Glomerular endothelial cell (primary cell): ENCODE measurements at regions not wholly inside any gene's neighbourhood (a gene's known extent, or its start where the extent isn't known, plus 50 kb on each side); places are given as distances from the start of the nearest gene placed in this dataset.
A peak's percentile ranks its signal among the peaks of the same experiment; 100 is the strongest.

Experiments used
- DNase-seq: peaks from one replicate; pipeline ENCODE4 v3.0.0-alpha.2; 2011; ENCODE audit warnings: low read depth, low spot score; ENCODE audit errors: extremely low read depth

DNA sequence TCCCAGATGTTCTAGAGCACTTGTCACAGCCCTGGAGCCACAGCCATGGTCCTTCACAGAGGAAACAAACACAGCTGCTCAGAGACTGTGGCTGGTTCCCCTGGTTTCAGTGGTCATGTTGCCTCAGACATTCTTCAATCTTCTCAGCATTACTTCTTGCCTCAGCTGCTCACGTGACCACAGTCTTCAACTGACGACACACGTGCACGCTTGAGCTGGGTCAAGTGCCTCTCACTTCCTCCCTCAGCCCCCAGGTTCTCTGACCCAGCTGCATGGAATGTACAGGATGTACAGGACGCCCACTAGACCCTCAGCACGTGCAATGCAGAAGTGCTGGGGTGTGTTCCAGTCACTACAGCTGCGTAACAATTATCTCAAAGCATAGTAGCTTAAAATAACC, 159.8 kb upstream of the GGTLC1 start:
- DNase-seq = no peak

DNA sequence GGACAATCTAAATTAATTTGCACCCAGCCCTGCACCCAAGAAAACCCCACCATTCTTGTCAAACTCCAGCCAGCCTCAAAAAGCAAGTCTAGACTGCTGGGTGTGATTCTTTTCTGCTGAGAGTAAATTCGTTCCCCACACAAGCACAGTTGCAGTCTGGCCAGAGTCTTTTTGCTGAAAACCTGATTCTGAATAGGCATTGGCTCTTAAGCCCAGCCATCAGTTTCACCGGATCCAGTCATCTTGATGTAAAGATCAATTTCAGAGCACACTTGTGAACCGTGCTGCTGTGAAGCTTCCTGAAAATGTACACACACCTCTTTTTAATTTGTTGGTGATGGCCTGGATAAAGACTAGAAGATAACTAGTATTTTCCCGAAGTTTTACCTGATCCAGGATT, 159.4 kb upstream of the GGTLC1 start:
- DNase-seq = no peak

DNA sequence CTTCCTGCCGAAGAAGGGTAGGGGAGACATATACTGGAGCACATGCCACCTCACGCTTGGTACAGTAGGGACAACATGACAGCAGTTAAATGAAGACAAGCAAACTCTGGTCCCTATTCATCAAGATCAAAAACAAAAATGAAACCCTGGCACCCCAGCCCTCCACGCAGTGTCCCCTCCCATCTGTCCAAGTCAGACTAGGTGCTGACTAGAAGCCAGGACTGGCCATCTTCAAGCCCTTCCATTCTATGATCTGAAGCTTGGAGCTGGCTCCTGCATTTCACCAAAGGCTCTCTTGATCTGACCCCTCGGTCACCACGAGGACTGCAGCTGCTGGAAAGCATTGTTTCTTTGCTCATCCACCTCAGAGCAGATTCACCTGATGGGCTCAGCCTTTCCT, 158.9 kb upstream of the GGTLC1 start:
- no peak for DNase-seq

DNA sequence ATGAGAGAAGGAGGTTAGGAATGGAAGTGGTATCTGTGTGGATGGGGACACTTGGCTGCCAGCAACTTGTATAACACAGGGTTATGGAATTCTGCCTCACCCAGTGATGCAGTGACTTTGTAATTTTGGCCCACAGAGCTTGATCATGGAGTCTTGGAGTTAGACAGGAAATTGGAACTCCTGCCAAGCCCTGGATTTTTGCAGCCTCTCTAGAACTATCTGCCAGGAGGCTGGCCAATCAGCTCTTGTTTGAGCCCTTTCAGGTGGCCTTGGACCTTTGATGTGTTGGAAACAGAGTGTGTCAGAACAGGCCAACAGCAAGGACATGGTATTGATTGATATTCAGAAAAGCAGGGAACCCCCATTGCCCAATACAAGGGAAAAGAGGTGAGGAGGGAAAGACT, 157.7 kb upstream of the GGTLC1 start:
- DNase-seq = no peak

DNA sequence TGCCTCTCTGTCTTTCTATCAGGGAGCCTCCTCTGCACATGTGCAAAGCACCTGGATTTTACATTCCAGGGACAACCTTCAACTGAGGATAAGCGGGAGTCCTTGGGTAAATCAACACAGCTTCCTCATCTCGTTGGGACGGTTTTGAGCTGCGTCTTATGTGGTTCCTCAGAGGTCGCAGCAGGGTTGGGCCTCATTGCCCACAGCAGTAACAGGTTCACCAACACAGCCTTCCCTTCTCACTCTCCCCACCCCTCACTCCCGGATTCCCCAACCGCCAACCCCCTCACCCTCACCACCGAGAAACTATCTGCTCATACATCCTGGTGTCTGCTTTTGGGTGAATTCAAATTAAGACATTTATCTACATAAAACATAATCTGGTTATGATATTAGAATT, 155.8 kb upstream of the GGTLC1 start:
- no peak for DNase-seq

DNA sequence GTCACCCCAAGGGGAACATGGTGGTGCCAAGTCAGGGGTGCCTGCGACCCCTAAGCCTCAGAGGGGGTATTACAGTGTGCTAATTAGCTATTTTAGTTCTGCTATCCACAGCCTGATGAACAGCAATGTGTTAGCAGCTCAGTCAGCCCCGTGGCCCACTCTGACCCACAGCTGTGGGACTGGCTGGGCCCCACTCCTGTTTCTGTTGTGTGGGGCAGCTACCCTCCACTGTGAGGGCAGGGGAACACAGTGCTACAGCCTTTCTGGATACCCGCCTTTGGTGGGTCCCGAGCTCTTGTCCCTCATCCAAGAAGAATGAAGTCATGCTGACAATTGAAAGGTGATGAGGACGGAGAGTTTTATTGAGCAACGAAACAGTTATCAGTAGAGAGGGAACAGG, 152.5 kb upstream of the GGTLC1 start:
- DNase-seq = no peak

DNA sequence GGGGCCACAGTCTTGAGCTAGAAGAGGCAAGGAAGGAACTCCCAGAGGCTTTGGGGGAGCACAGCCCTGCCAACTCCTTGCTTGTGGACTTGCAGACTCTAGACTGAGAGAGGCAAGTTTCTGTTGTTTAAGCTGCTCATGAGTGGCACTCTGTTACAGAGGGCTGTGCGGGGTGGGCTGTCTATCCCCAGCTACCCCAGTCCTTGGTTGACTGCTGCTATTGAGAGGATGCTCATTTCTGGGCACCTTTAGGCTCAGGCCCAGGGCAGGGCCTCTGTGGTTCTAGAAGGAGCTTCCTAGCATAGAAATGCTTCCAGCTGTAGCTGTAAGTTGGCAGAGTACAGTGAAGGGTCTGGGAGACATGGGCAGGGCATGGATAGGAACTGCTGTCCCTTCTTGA, 151.3 kb upstream of the GGTLC1 start:
- DNase-seq = no peak

DNA sequence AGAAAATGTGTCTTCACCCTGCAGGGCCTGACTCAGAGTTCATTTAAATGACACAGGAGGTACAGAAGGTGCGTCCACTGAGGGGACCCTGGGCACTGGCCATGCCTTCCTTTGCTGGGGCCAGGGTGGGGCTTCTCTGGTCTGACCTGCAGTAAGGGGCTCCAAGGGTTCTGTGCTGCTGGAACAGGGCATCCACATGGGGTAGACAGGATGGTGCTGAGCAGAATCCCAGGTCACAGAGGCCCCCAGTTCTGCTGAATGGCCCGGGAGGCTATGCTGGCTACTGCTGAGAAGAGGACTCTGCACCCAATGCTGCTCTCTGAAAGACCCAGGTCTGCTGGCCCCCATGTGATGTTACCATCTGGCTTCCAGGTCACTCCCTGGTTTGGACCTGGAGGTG, 150.4 kb upstream of the GGTLC1 start:
- no peak for DNase-seq

DNA sequence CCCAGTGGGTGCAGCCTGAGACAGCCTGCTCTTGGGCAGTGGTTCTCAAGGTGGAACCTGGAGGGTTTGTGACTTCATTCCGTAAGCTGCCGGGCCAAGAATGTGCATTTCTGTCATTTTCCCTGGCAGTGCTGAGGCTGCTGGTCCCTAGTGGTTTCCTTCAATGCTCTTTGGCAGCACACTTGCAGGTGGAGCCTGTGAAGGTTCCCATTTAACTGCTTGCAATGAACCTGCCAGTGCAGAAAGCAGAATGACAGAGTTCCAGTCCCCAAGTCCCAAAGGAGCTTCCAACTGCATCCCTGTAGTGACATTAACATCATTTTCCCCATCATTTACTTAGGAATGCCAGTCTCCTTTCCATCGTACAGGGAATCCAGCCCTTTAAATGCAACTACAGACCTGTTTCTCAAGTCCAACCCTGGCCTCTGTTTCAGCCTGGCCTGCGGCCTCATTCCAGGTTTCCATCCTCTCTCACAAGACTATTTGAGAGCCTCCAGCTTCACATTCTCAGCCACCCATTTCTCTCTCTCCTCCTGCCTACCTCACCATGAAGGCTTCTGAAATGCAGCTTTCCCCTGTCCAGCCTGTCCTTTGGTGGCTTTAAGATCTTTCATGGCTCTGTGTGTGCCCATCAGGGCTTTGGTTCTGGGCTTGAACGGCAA, 149.7 kb upstream of the GGTLC1 start:
- no peak for DNase-seq

DNA sequence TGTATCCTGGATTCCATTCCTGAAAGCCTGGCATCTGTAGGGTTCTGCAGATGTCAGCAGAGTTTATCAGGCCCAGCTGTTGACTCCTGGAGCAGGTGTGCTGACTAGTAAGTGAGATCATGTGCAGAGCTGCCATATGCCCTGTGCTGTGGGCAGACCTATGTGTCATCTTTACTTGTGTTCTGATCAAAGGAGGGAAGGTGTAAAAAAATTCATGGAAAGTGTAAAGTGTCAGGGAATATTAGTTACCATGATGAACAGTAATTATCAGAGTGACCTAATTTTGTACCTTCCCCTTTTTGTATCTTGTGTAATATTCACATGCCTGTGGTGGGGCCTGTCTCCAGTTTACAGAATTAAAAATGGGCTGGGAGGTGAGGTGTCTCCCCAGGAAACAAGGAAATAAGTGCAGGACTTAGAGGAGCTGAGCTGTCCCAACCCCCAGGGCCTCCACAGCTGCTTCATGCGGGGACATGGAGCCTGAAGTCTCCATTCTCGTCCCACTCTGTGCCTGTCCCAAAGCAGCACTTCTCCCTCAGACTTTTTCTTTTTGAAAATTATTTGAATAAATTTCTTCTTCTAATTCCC, 148.2 kb upstream of the GGTLC1 start:
- no peak for DNase-seq

DNA sequence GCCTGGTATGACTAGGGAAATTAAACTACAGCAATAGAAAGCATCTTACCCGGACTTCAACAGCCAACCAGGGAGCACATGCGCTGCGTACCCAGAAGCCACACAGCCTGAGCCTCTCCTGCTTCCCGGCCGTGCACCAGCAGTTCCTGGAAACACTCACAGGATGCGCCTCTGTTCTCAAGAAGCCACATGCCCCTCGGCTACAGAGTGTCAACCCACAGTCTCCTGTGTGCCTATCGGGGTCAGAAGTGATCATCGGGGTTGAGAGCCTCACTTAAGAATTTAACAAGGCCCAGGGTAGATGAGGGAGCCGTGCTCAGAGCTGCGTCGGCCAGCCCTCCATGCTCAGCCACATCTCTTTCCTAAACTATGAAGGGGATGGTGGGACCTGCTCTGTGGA, 147.2 kb upstream of the GGTLC1 start:
- DNase-seq = no peak

DNA sequence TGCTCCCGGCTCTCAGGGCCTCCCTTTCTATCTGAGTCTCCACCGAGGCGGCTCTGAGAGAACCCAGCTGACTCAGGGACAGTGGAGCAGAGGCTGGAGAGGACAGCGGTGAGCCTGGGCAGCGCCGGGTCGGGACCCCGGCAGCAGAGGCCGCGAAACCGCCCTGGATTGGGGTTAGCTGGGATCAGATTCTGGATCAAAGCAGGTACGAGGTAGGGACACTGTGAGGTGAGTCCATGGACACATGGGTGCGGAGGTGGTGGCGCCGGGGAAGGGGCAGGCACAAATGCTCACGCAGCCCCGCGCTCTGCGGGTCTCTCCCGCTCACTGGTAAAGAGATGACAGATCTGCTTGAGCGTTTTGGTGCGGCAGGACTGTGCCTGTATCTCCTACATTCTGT, 146.4 kb upstream of the GGTLC1 start:
- no peak for DNase-seq

DNA sequence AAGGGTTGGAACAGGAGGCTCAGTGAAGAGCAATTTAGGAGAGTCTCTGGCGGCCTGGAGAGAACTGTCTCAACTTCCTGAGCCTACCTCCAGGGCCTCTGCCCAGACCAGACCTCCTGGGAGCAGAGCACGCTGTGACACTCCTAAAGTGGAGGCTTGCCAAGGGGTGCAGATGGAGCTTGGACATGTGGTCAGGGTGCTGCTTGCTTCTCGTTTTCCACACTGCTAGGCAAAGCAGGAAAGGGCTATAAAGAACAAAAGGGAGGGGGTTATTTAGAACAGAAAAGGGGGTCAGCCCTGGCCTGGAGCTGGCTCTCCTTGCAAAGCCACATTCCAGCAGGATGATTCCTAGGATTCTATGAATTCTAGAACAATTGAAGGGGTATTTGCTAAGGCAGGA, 145.7 kb upstream of the GGTLC1 start:
- no peak for DNase-seq

DNA sequence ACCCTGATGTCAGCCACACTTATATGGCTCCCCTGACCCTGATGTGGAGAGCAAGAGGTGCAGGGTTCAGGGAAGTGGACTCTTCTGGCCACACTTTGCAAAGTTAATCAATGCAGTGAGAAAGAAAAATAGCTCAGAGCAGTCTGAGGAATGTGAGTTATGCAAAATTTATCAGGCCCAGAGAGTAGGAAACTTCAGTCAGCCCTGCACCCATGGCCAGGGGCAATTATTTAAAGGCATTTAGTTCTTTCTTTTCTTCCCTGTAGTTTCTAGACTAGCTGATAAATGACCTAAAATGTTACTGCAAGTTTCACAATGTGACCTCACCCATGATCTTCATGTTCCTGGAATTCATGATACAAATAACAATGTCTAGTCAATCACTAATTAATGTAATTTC, 143.7 kb upstream of the GGTLC1 start:
- DNase-seq = no peak

DNA sequence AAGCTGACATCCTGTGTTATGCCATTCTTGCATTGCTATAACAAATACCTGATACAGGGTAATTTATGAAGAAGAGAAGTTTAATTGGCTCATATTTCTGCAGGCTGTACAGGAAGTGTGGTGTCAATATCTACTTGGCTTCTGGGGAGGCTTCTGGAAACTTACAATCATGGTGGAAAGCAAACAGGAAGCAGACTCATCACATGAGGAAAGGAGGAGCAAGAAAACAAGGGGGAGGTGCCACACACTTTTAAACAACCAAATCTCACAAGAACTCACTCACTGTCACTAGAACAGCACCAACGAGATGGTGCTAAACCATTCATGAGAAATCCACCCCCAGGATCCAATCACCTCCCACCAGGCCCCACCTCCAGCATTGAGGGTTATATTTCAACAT, 143.1 kb upstream of the GGTLC1 start:
- DNase-seq = peak; percentile 16

DNA sequence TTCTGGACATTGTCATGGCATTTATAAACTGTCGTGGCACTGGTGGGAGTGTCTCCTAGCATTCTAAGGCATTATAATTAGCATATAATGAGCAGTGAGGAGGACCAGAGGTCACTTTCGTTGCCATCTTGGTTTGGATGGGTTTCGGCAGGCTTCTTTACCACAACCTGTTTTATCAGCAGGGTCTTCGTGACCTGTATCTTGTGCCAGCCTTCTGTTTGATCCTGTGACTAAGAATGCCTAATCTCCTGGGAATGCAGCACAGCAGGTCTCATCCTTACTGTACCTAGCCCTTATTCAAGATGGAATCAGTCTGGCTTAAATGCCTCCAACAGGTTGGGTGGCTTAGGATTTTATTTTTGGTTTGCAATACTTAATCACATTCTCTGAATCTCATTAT, 142.7 kb upstream of the GGTLC1 start:
- DNase-seq = no peak

DNA sequence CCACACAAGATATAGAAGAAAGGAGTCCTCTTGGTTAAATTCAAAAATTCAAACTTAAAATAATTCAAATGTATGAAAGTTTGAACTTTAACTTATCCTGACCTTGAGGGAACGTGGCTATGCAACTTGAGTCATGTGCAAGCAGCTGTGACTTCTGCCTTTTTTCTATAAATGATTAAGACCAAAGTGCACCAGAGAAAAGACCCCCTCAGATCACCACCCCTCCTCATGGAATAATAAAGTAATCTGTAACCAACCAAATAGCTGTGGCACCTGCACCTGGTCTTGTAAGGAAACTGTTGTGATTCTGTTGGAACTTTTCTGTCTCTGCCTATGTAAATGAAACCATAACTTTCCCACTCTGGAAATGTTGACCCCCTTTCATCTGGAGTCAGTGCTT, 141.1 kb upstream of the GGTLC1 start:
- DNase-seq = no peak

DNA sequence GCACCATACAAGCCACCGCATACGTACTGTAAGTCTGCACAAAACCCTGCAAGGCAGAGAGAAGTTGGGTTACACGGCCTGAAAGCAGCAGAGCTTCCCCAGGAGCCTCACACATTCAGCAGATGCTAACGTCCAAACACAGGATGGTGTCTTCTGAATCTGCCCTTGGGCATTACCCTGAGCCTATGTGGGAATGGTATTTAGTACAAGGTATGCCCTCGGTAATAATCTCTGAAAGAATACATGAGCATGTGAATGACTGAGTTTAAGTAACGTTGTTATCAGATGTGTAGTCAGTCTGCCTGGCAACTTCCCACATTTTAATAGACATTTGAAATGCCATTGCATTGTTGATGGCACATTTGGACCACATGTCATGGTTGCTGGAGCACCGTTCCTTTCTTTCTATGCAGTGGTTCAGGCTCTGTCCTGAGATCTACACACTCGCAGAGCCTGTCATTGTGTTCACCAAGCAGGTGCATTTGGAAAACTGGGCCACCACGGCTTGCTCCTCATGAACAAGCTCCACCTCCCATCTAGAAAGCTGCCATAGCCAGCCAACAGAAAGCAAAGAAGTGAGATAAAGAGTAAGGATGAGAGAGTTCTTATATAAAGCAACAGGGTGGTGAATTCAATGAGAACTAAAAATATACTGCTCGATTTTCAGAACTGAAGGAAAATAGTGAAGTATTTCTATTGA, 136.5 kb upstream of the GGTLC1 start:
- DNase-seq = no peak

DNA sequence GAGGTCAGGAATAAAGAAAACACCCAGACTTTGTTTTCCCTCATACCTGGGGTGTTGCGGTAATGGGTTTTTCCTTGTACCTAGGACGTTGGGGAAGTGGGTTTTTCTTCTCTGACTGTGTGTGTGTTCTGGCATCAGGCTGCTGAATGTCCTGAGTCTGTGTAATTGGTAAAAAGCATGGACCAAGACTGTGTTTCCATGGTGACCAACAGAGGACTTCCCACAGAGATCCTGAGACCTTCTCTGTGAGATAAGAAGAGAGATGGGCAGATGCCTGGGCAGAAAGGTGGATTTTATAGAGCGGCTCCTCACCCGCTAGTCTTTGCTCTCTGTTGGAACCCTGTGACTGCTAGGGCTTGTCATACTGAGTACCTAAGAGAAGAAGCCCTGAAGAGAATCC, 135.4 kb upstream of the GGTLC1 start:
- no peak for DNase-seq

DNA sequence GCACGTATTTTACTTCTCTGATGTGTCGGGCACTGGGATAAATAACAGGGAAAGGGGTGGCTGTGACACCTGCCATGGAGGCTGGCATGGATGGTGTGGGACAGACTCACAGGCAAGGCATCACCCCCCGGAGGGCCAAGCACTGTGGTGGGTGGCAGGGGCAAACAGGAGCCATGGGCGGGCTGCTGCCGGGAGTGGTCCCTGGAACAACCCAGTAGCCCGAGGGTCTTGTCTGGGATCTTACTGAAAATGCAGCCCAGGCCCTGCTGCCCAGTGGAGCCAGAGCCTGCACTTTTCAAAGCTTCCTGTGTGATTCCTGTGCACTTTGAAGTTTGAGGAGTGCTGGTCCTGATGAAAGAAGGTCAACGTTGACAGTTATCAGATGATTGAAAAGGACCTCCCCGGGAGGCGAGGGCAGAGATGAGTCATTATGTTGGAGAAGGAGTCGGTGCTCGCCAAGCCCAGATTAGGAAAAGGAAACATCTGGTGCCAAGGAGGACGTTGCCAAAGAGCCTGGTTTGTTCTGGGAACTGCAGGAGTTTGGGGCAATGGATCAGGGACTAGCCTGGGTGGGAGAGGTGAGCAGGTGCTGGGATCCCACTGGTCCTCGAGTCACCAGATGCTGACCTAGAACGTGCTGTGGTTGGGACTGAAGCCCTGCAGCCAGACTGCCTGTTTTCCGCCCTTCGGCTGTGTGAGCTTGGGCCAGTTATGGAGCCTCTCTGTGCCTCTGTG, 130.0 kb upstream of the GGTLC1 start:
- peak; percentile 56 for DNase-seq

DNA sequence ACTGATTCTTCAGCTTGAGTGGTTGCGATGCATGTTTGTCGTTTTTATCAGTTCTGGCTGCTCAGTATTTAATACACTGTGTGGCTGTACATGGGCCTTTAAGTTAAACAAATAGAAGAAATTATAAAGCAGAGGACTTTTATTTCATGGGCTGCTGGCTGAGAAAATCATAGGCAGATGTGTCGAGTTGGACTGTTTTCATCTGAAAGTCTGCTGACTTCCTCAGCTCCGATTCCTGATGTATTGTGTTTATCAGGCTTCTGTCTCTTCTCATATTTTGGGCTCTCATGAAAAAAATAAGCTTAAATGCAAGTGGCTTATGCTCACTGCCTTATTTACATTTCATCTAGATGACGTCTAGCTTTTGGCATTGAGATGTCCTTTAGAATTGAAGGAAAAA, 129.5 kb upstream of the GGTLC1 start:
- no peak for DNase-seq

DNA sequence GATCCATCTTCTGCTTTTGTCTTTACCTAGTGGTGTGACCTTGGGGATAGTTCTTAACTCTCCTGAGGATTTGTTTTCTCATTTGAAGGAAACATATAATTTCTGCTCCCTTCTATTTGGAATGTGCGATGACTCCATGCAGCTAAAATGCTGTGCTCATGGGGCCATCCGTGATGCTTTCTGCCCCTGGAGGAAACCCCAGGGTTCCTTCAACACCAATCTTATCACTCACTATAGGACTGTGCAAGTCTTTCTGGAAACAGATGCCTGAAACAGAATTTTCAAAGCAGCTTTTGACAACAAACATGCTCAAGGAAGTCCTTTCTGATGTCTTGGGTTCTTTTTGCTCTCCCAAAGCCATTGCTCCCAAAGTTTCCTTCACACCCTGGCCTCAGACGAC, 128.8 kb upstream of the GGTLC1 start:
- DNase-seq = no peak
